SW480 (cell line): ENCODE measurements at regions not wholly inside any gene's neighbourhood (a gene's known extent, or its start where the extent isn't known, plus 50 kb on each side); places are given as distances from the start of the nearest gene placed in this dataset.
A peak's percentile ranks its signal among the peaks of the same experiment; 100 is the strongest.
"Not testable (repeated sequence)": the region's sequence is repeated elsewhere in the genome, so short reads cannot be mapped to it uniquely, and the experiment has no call there.

ENCODE experiments used
- DNase-seq: peaks from one replicate; pipeline ENCODE4 v3.0.0-alpha.2; 2016; ENCODE audit warnings: low spot score

DNA sequence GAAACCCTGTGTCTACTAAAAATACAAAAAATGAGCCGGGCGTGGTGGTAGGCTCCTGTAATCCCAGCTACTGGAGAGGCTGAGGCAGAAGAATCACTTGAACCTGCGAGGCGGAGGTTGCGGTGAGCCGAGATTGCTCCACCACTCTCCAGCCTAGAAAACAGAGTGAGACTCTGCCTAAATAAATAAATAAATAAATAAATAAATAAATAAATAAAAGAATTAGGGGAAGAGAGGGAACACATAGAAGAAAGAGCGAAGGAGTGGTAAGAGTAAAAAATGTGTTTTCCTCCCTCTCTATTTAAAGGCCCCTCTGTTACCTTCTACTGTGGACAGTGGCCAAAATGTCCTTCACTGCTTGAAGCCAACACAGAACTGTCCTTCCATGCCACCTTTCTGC, 103.9 kb upstream of the SOX21 start:
- DNase-seq = no peak

- DNase-seq = no peak
These were observed 101.7 kb upstream of the SOX21 start for GRCh38 chr13:94813920-94814475.

GRCh38 chr13:94811753-94812152, 99.4 kb upstream of the SOX21 start:
- no peak for DNase-seq

DNA sequence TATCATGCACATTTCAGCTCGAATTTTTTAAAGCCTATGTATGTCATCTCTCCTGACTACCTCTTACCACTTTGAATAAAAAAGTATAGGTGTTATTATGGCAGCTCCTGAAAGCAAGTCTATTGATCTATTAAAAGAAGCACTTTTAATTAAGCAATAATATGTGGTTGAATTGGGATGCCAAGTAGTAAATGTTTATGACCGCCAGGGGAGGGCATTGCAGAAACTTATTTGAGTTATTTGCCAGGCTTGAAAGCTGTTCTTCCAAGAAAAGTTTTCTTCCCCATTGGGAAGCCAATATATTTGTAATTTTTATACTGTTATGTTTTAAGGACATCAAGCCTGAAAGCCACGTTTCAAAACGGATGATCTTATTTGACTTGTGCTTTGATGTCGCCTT, 88.1 kb upstream of the SOX21 start:
- no peak for DNase-seq

- no peak for DNase-seq
These were observed 87.0 kb upstream of the SOX21 start for GRCh38 chr13:94799299-94799698.

GRCh38 chr13:94798738-94799137, 86.4 kb upstream of the SOX21 start:
- DNase-seq = no peak

DNA sequence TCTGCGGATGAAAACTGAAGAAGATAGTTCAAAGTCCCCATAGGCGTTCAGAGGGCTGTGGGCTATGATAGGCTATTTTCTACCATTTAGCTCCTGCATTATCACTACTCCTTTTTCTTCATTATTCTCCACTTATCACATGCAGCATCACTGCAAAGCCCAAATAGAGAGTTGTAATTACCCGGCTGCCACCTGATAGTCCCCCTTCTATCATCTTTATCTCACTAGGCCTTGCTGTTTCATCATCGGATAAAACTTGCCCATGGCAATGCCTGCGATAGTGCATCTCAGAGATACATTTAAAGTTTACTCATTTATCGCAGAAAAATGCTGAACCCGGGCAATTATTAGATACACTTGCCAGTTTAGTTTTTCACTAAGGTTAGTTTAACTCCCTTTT, 82.9 kb upstream of the SOX21 start:
- no peak for DNase-seq

DNA sequence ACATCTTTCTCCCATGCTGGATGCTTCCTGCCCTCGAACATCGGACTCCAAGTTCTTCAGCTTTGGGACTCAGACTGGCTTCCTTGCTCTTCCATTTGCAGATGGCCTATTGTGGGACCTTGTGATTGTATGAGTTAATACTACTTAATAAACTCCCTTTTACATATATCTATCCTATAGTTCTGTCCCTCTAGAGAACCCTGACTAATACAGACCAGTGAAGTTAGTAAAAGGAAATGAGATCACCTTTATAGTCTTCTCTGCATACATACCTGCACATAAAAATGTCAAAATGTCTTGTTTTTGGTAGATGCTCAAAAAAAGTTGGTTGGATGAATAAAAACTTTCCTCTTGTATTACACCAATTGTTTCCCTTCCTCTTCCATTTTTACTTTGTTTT, 73.9 kb upstream of the SOX21 start:
- not testable (repeated sequence) for DNase-seq

DNA sequence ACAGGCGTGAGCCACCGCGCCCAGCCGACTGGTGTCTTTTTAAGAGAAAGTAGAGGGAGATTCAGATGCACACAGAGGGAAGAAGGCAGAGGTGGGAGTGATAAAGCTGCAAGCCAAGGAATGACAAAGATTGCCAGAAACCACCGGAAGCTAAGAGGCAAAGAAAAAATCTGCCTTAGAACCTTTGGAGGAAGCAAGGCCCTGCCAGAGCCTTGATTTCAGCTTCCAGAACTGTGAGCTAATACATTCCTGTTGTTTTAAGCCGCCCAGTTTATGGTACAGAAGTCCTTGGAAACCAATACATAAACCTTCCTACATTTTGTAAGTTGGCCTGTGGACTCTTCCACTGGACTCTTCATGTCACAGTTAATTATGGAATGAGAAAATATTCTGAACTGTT, 71.7 kb upstream of the SOX21 start:
- no peak for DNase-seq

DNA sequence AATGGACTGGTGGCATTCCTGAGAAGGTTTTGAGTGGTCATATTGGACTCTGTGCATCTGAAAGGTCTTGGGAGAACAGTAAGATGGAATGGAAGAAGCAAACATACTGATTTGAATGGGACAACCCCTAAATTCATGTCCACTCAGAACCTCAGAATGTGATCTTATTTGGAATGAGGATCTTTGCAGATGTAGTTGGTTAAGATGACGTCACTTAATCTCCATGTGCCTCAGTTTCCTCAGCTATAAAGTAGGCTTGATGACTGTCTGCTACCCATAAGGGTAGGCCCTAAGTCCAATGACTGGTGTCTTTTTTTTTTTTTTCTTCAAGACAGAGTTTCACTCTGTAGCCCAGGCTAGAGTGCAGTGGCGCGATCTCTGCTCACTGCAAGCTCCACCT, 71.1 kb upstream of the SOX21 start:
- DNase-seq = no peak

DNA sequence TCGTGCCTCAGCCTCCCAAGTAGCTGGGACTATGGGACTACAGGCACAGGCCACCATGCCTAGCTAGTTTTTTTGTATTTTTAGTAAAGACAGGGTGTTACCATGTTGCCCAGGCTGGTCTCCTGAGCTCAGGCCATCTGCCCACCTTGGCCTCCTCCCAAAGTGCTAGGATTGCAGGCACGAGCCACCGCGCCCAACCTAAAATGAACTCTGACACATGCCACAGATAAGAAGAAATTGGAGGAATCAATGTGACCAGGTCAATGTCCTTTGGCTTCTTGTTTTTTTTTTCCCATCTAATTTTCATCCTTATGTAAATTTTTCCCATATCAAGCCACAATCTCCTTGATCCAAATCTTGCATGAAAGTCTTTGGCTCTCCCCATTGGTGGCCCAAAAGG, 68.1 kb upstream of the SOX21 start:
- DNase-seq = no peak

- DNase-seq = no peak
These were observed 66.6 kb upstream of the SOX21 start for GRCh38 chr13:94778986-94779385.

- DNase-seq = no peak
These were observed 66.2 kb upstream of the SOX21 start for GRCh38 chr13:94778585-94778984.

- no peak for DNase-seq
These were observed 64.6 kb upstream of the SOX21 start for GRCh38 chr13:94776956-94777355.

DNA sequence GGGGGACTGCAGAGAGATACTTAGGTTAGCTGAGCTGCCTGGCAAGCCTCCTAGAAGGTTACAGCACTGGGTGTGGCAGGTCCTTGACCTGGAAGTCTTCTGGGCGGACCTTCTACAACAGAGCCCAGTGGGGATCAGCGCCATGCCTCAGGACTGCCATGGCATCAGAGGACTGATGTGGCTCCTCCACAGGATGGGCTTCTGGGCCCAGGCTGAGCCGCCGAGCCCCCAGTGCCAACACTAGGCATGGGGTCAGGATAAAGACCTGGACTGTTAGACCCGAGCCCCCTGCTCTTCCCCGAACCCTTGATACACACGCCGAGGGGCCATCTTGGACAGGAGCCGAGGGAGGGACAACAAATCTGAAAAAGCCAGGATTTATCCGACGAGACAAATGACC, 64.0 kb upstream of the SOX21 start:
- no peak for DNase-seq

- DNase-seq = no peak
These were observed 53.5 kb upstream of the SOX21 start for GRCh38 chr13:94765814-94766213.

DNA sequence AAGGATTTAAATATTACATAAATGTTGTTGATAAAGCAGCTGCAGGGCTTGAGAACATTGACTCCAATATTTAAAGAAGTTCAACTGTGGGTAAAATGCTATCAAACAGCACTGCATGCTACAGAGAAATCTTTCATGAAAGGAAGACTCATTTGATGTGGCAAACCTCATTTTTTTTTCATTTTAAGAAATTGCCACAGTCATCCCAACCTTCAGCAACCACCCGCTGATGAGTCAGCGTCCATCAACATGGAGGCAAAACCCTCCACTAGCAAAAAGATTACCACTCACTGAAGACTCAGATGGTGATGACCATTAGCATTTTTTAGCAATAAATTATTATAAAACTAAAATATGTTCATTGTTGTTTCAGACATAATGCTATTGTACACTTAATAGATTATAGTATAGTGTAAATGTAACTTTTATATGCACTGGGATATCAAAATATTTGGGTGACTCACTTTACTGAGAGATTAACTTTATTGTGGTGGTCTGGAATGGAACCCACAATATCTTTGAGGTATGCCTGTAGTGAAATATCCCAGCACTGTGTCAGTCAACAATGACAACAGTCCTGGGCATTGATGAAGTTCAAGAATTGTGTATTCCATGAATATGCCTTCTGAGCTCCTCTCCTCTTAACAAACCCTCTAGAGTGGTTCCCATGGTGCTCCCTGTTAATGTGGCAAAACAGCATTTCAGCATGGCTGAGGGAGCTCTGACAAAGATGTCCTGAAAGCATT, 52.4 kb upstream of the SOX21 start:
- DNase-seq = peak; percentile 87
